ENCODE measurements at regions not wholly inside any gene's neighbourhood (a gene's known extent, or its start where the extent isn't known, plus 50 kb on each side); places are given as distances from the start of the nearest gene placed in this dataset.

- TF ChIP-seq SPI1 (IDR thresholded peaks at IDR 0.05; ENCODE audit: borderline replicate concordance, low read depth): no peak
- TF ChIP-seq CTCF (IDR thresholded peaks at IDR 0.05; ENCODE audit: insufficient read depth, low read length): no peak
- TF ChIP-seq POLR2AphosphoS5 (IDR thresholded peaks at IDR 0.05; ENCODE audit: low read depth): no peak
- no peak for TF ChIP-seq GABPA (IDR thresholded peaks at IDR 0.05; ENCODE audit: low read depth)
Observed at GRCh38 chr10:3534433-3534832, 250.6 kb downstream of the KLF6 start.
